HUES48 (cell line): ENCODE measurements at regions not wholly inside any gene's neighbourhood (a gene's known extent, or its start where the extent isn't known, plus 50 kb on each side); places are given as distances from the start of the nearest gene placed in this dataset.

Experiments
- H3K27ac ChIP-seq: one replicate; pipeline ENCODE4 v1.7.0; 2013; ENCODE audit warnings: low read depth, low read length, inconsistent platforms
- H3K27me3 ChIP-seq: 2 replicates; pipeline ENCODE4 v1.6.1; 2013; ENCODE audit warnings: mild to moderate bottlenecking, low read length; ENCODE audit not compliant: control insufficient read depth, insufficient read depth
- H3K36me3 ChIP-seq: 2 replicates; pipeline ENCODE4 v1.6.1; 2013; ENCODE audit warnings: low read length; ENCODE audit not compliant: control insufficient read depth, insufficient read depth
- H3K4me1 ChIP-seq: 2 replicates; pipeline ENCODE4 v1.6.1; 2013; ENCODE audit warnings: mild to moderate bottlenecking, low read length; ENCODE audit not compliant: control insufficient read depth, insufficient read depth
- H3K4me3 ChIP-seq: 2 replicates; pipeline ENCODE4 v1.5.1; 2013; ENCODE audit warnings: mild to moderate bottlenecking, low read depth, low read length
- H3K9ac ChIP-seq: 2 replicates; pipeline ENCODE4 v1.6.1; 2013; ENCODE audit warnings: mild to moderate bottlenecking, low read depth, low read length, moderate library complexity
- H3K9me3 ChIP-seq: 2 replicates; pipeline ENCODE4 v1.6.1; 2013; ENCODE audit warnings: low read length; ENCODE audit not compliant: control insufficient read depth, insufficient read depth

GRCh38 chr2:54360055-54360792 lies 95.9 kb upstream of the SPTBN1 start:
- Histone ChIP-seq H3K4me3 (no peak overlapping the region), H3K9me3 (0 out of 2 replicates have a peak, but pooled peaks cover under 1% of the 10 kb centered on the region), H3K4me1 (no peaks in the 10 kb centered on the region), H3K27ac (no peak overlapping the region), H3K27me3 (no peaks in the 10 kb centered on the region), H3K9ac (no peak overlapping the region), H3K36me3 (no peaks in the 10 kb centered on the region)

- Histone ChIP-seq H3K27ac (no peak overlapping the region), H3K9me3 (peaks cover 23% of the 10 kb centered on the region; the same call in 1 of the 2 replicates), H3K4me1 (no peaks in the 10 kb centered on the region), H3K4me3 (no peak overlapping the region), H3K27me3 (no peaks in the 10 kb centered on the region), H3K36me3 (no peaks in the 10 kb centered on the region), H3K9ac (no peak overlapping the region)
These were observed 91.7 kb upstream of the SPTBN1 start for GRCh38 chr2:54364409-54364808.

- Histone ChIP-seq H3K27ac (no peak overlapping the region), H3K9ac (no peak overlapping the region), H3K4me3 (no peak overlapping the region), H3K4me1 (no peaks in the 10 kb centered on the region), H3K9me3 (peaks cover 23% of the 10 kb centered on the region; the same call in 1 of the 2 replicates), H3K36me3 (no peaks in the 10 kb centered on the region), H3K27me3 (no peaks in the 10 kb centered on the region)
These were observed 90.5 kb upstream of the SPTBN1 start for GRCh38 chr2:54365661-54366060.

- Histone ChIP-seq H3K4me1 (no peaks in the 10 kb centered on the region), H3K9ac (no peak overlapping the region), H3K27ac (no peak overlapping the region), H3K36me3 (no peaks in the 10 kb centered on the region), H3K27me3 (no peaks in the 10 kb centered on the region), H3K9me3 (peaks cover 23% of the 10 kb centered on the region; the same call in 1 of the 2 replicates), H3K4me3 (no peak overlapping the region)
These were observed 89.4 kb upstream of the SPTBN1 start for GRCh38 chr2:54366487-54367280.

GRCh38 chr2:54370405-54371104 lies 85.6 kb upstream of the SPTBN1 start:
- Histone ChIP-seq H3K4me3 (no peak overlapping the region), H3K4me1 (no peaks in the 10 kb centered on the region), H3K9ac (no peak overlapping the region), H3K9me3 (peaks cover 21% of the 10 kb centered on the region; the same call in 1 of the 2 replicates), H3K36me3 (no peaks in the 10 kb centered on the region), H3K27ac (no peak overlapping the region), H3K27me3 (no peaks in the 10 kb centered on the region)

- no peak overlapping the region for H3K4me3 ChIP-seq
- H3K4me1 ChIP-seq: no peaks in the 10 kb centered on the region
- H3K36me3 ChIP-seq: no peaks in the 10 kb centered on the region
- no peak overlapping the region for H3K27ac ChIP-seq
- H3K9me3 ChIP-seq: peaks cover 12% of the 10 kb centered on the region; the same call in 1 of the 2 replicates
- no peaks in the 10 kb centered on the region for H3K27me3 ChIP-seq
- no peak overlapping the region for H3K9ac ChIP-seq
These were observed 84.6 kb upstream of the SPTBN1 start for GRCh38 chr2:54371460-54372065.

GRCh38 chr2:54372361-54372760 lies 83.8 kb upstream of the SPTBN1 start:
- H3K9ac ChIP-seq: no peak overlapping the region
- H3K4me1 ChIP-seq: no peaks in the 10 kb centered on the region
- no peaks in the 10 kb centered on the region for H3K27me3 ChIP-seq
- H3K4me3 ChIP-seq: no peak overlapping the region
- H3K27ac ChIP-seq: no peak overlapping the region
- no peaks in the 10 kb centered on the region for H3K36me3 ChIP-seq
- H3K9me3 ChIP-seq: peaks cover 6% of the 10 kb centered on the region; the same call in 1 of the 2 replicates

GRCh38 chr2:54373855-54374254 lies 82.3 kb upstream of the SPTBN1 start:
- Histone ChIP-seq H3K4me3 (no peak overlapping the region), H3K9ac (no peak overlapping the region), H3K27ac (no peak overlapping the region), H3K27me3 (no peaks in the 10 kb centered on the region), H3K4me1 (peaks cover 5% of the 10 kb centered on the region; the same call in 1 of the 2 replicates), H3K9me3 (no peaks in the 10 kb centered on the region), H3K36me3 (no peaks in the 10 kb centered on the region)

GRCh38 chr2:54374591-54375364 lies 81.3 kb upstream of the SPTBN1 start:
- Histone ChIP-seq H3K27me3 (no peaks in the 10 kb centered on the region), H3K36me3 (no peaks in the 10 kb centered on the region), H3K9me3 (no peaks in the 10 kb centered on the region), H3K4me1 (peaks cover 6% of the 10 kb centered on the region; the same call in 1 of the 2 replicates), H3K27ac (no peak overlapping the region), H3K4me3 (no peak overlapping the region), H3K9ac (no peak overlapping the region)

- Histone ChIP-seq H3K9me3 (no peaks in the 10 kb centered on the region), H3K27me3 (no peaks in the 10 kb centered on the region), H3K9ac (no peak overlapping the region), H3K36me3 (no peaks in the 10 kb centered on the region), H3K4me3 (no peak overlapping the region), H3K27ac (no peak overlapping the region), H3K4me1 (peaks cover 6% of the 10 kb centered on the region; the same call in 1 of the 2 replicates)
These were observed 78.7 kb upstream of the SPTBN1 start for GRCh38 chr2:54377451-54377850.
